Cerebellar nuclear complex (tissue), 1 donor: ENCODE measurements at regions not wholly inside any gene's neighbourhood (a gene's known extent, or its start where the extent isn't known, plus 50 kb on each side); places are given as distances from the start of the nearest gene placed in this dataset.
"Not testable (repeated sequence)": the region's sequence is repeated elsewhere in the genome, so short reads cannot be mapped to it uniquely, and the experiment has no call there.

Experiments used
- DNase-seq, 2 experiments: peaks; one replicate each; lab custom pipeline; 2025; lab: John Stamatoyannopoulos, UW

DNA sequence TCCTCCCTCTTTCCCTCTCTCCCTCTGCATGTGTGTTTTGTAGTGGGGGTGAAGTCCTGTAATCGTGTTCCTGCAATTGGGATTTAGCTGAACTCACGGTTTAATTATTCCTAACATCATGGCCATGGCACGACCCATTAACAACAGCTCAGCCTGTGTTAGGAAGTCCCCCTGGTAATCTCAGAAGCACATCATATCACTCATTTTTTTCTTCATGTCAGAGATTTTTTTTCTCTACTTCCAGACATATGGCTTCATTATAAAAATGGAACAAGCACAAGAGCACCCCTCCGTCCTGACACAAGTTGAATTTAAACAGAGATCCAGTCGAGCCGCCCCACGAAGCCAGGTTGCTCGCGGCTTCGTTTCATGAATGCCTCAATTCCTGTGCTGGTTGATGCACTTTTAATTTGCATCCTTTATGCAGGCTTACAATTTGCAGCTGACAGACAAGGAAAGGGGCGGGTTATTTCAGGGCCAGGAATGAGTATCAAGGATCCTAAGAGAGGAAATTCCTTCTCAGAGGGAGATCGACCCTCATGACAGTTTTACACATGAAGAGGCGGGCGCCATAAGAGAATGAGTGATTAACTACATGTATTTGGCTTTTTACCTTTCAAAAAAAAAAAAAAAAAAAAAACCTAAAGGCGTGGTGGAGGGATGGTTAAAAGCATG is 192.9 kb downstream of the MAF start:
- DNase-seq, result no peak

GRCh38 chr16:79407005-79407404 is 193.5 kb downstream of the MAF start:
- no peak for DNase-seq

- no peak for DNase-seq
Measured at GRCh38 chr16:79404571-79404970, 196.0 kb downstream of the MAF start.

DNA sequence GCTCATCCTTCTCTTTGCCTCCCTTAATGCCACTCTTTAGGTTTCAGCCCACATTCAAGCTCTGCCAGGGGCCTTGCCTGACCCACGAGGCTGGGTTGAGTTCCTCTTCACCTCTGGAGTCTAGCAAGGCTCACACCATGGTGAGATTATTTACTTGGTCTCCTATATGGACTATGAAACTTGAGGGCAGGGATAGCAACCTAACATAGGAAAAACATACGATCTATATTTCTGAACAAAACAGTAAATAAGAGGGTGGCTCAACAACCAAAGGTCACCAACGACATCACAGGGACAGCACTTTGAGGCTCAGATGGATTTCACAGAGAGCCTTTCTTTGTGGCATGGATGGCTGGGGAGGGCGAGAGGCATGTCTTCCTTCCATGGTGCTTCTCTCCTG is 197.0 kb downstream of the MAF start:
- DNase-seq, result no peak

GRCh38 chr16:79402920-79403319 is 197.6 kb downstream of the MAF start:
- DNase-seq, result no peak

DNA sequence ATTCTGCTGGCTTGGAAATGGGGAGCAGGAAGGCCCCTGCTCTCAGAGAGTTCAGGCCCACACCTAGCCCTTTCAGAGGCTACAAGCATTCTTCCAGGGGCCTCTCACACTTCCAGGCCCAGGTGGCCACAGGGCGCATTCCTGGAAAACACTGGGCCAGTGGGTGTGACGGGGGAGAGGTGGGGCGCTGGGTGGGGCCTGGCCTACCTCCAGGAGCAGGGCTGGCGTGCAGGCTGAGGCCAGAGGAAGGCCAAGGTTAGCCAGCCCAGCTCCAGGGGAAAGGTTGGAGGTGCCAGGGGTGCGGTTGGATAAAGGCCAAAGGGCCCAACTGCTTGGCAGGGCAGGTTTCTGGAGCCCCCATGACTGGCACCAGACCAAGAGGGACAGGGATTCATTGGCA is 198.2 kb downstream of the MAF start:
- DNase-seq, result no peak

- DNase-seq, result no peak
Measured at GRCh38 chr16:79401782-79402181, 198.8 kb downstream of the MAF start.

DNA sequence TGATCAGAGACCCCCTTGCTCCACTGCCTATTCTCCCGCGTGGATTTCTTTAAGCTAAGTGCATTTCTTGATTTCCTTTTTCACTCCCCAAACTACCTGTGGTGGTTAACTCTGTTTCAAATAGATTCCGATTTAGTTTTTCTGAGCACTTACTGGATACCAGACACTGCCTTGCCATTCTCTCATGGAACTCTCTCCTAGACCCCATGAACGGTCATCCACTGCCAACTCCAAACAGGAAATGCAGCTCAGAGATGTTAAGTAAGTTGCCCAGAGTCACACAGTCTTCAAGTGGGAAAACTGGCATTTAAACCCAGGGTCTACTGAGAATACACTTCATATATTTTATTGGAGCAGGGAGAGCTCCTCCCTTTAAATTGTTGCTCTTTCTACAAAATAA is 199.4 kb downstream of the MAF start:
- no peak for DNase-seq

DNA sequence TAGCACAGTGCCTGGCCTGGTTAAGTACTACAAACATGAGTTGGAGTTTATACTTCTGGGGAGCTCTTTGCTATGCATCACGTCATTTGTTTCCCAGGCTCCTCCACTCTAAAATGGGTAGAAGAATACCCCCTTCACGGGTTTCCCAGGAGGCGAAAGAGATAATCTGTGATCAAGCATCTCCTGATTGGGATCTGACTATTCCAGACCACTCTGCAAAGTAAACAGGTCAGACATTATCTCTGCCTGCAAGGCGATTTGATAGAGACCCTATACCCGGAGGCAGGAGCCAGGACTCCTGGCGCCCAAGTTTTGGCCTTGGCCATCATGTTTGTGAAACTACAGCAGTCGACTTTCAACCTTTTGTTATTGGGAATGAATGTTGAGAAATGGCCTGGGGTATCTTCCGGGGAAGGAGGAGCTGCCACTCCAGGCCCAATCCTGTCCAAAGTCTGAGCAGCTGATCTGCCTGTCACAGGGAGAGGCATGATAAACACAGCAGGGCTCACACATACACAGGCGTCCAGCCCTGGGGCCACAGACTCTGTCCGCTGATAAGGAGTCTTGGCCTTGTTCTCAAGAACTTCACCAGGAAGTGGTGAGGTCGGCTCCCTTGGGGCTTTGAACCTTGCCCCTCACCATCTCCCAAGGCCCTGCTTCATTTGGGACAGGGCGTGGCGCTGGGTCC is 199.9 kb downstream of the MAF start:
- DNase-seq, result no peak

DNA sequence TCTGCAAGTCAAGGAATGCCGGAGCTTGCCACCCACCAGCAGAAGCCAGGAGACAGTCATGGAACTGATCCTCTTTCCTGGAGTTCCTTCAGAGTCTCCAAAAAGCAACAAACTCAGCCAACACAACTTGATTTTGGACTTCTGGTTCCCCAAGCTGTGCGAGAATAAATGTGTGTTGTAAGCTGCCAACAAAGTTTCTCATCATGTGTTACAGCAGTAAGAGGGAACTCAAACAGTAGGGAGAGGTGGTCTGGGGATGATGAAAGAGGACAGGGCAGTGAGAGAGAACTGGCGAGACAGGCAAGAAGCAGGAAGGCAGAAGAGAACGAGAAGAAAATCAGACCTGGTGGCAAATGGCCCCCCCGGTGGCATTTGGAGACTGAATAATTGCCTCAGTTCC is 204.9 kb downstream of the MAF start:
- no peak for DNase-seq

DNA sequence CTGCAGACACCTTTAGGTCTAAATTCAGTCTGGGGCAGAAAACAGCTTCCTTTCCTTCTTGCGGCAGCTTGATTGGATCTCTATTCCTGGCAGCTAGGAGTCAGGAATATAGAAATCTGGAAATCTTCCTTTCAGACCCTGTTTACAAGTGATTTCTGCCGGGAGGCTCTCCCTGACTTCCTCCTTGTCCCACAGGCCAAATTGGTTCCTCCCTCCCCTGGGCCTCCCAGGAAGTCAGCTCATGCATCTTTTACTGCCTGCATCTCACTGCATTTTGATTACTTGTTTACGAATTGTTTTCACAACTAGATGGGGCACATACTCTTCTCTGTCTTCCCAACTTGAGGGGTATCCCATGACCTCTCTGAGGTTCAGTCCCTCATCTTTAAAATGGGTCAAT is 206.3 kb downstream of the MAF start:
- DNase-seq, result no peak

DNA sequence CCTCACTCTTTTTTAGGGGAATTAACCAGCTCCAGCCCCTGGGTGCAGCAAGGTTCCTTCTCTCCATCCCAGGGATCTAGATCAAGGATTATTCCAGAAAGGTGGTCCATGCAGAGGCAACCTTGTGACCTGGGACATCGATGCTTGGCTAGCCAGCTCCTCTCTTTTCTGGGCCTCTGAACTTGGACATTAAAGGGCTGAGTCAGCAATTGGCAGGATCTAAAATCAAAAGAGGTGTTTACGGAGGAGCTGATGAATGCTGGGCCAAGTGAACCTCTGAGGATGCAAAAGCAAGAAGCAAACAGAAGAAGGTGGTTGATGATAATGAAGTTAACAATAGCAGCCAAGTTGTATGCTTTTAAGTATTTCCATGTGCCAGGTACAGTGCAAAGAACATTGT is 207.0 kb downstream of the MAF start:
- no peak for DNase-seq

DNA sequence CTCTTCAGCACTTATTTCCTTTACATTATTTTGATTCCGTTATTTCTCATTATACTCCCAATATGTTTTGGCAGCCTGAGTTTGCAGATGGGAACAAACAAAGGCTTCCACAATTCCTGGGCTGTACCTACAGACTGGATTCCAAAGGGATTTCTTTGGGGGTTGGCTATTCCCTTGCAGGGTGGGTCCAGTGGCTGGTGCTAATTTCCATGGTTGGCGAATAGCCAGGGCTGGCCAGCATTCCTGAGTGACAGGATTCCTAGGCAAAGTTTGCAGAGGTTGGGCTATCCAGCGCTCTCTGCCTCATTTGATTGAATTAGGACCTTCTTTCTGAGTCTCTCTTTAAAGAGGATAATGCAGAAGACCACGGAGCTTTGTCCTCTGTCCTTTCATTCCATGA is 207.4 kb downstream of the MAF start:
- DNase-seq, result no peak

- DNase-seq, result no peak
Measured at GRCh38 chr16:79392081-79392480, 208.5 kb downstream of the MAF start.

- no peak for DNase-seq
Measured at GRCh38 chr16:79391395-79391794, 209.1 kb downstream of the MAF start.

GRCh38 chr16:79390481-79391051 is 210.0 kb downstream of the MAF start:
- DNase-seq, result no peak

GRCh38 chr16:79388396-79388795 is 212.1 kb downstream of the MAF start:
- DNase-seq, result no peak

- no peak for DNase-seq
Measured at GRCh38 chr16:79386299-79386698, 214.2 kb downstream of the MAF start.

GRCh38 chr16:79381603-79382042 is 218.9 kb downstream of the MAF start:
- no peak for DNase-seq

DNA sequence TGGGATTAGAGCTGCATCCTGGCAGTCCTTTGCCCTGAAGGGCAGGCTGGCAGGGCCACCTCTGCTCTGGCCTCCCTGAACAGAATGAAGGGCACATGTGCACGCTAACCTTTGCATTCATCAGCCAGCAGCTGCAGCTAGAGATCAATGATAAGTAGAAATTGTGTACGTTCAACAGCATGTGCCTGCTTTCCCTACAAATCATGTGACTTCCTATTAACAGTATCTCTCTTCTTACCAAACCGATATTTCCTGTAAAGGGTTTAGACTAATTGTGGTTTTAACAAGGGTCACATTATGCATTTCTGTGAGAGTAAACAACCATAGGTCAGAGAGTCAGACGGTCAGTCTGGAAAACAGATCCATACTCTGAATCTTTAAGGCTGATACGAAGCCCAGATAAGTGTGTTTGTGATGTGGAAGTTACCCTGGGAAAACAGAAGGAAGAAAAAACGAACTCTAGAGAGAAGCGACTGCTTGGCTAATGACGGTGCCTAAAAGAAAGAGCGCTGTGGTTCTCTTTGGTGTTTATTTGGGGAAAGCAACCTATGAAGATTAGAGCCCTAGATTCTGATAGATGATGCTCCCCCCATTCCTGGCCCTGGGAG is 219.4 kb downstream of the MAF start:
- no peak for DNase-seq

GRCh38 chr16:79379095-79379494 is 221.4 kb downstream of the MAF start:
- no peak for DNase-seq

DNA sequence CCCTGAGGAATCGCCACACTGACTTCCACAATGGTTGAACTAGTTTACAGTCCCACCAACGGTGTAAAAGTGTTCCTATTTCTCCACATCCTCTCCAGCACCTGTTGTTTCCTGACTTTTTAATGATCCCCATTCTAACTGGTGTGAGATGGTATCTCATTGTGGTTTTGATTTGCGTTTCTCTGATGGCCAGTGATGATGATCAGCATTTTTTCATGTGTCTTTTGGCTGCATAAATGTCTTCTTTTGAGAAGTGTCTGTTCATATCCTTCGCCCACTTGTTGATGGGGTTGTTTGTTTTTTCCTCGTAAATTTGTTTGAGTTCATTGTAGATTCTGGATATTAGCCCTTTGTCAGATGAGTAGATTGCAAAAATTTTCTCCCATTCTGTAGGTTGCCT is 223.5 kb downstream of the MAF start:
- not testable (repeated sequence) for DNase-seq

DNA sequence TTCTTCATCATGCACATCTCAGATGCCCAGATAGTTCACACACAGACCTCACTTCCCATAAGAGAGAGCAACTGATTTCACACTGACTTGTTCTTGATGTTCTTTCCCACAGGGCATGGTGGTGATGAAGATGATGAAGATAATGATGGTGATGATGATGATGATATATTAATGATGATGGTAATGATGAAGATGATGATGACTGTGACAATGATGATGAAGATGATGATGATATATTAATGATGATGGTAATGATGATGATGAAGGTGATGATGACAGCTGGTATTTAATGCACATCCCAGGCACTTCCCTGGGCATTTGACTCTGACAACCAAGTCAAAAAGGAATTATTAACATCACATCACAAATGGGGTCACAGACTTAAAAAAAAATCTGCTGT is 225.2 kb downstream of the MAF start:
- no peak for DNase-seq
